Activated naive CD8-positive, alpha-beta T cell treated with anti-CD3 and anti-CD28 coated beads, Interleukin-2, amount 10 ng/mL, durations not matched to agents 7 days and 5 days (primary cell): ENCODE measurements at regions not wholly inside any gene's neighbourhood (a gene's known extent, or its start where the extent isn't known, plus 50 kb on each side); places are given as distances from the start of the nearest gene placed in this dataset.

Source experiments
- ATAC-seq: fragments of 150-1000 bp; cut with Tn5 transposase; one replicate; pipeline ENCODE4 v1.10.0; 2021; ENCODE audit warnings: low read depth, moderate library complexity
- POLR2A ChIA-PET: fragments of 350-600 bp; sonication (Branson Sonifier 250); formaldehyde crosslinking; loops from one replicate; lab custom pipeline; 2021; ENCODE audit warnings: antibody characterized with exemption; lab: Charles Lee
- DNase-seq: peaks from one replicate; pipeline ENCODE4 v3.0.0; 2021
- H3K27ac Mint-ChIP-seq: one replicate; pipeline ENCODE4 v1.8.0; 2022; ENCODE audit warnings: mild to moderate bottlenecking, mixed read lengths
- H3K27me3 Mint-ChIP-seq: one replicate; pipeline ENCODE4 v1.8.0; 2022; ENCODE audit warnings: mild to moderate bottlenecking, moderate library complexity, mixed read lengths
- H3K36me3 Mint-ChIP-seq: one replicate; pipeline ENCODE4 v1.8.0; 2021; ENCODE audit warnings: mild to moderate bottlenecking, mixed read lengths
- H3K4me1 Mint-ChIP-seq: one replicate; pipeline ENCODE4 v1.8.0; 2021; ENCODE audit warnings: mixed read lengths
- H3K4me3 Mint-ChIP-seq: one replicate; pipeline ENCODE4 v1.8.0; 2022; ENCODE audit warnings: mild to moderate bottlenecking, moderate library complexity, mixed read lengths
- H3K9me3 Mint-ChIP-seq: one replicate; pipeline ENCODE4 v1.8.0; 2021; ENCODE audit warnings: mixed read lengths

- H3K27me3 Mint-ChIP-seq = no peaks in the 10 kb centered on the region
- H3K36me3 Mint-ChIP-seq = peaks cover 6% of the 10 kb centered on the region
- H3K4me3 Mint-ChIP-seq = peak overlapping the region; percentile 53
- ATAC-seq = peak; percentile 93
- H3K27ac Mint-ChIP-seq = peak overlapping the region; percentile 73
- H3K4me1 Mint-ChIP-seq = peaks cover 57% of the 10 kb centered on the region
- POLR2A ChIA-PET = interaction anchor here (1.3 to 2.1 kb wide), 2 partner anchors 41 to 1254 kb away, joined by 3 to 9 read pairs; no protein-coding TSS in a partner anchor
- no peak for DNase-seq
- no peaks in the 10 kb centered on the region for H3K9me3 Mint-ChIP-seq
These were observed 1221.4 kb downstream of the VRK1 start for GRCh38 chr14:98018628-98019027.

- H3K36me3 Mint-ChIP-seq = peaks cover 5% of the 10 kb centered on the region
- no peak overlapping the region for H3K27ac Mint-ChIP-seq
- POLR2A ChIA-PET = interaction anchor here (0.9 kb wide), 1 partner anchor 45 kb away, joined by 3 read pairs; no protein-coding TSS in a partner anchor
- ATAC-seq (no peak), DNase-seq (no peak)
- H3K4me3 Mint-ChIP-seq = no peak overlapping the region
- no peaks in the 10 kb centered on the region for H3K27me3 Mint-ChIP-seq
- peaks cover 21% of the 10 kb centered on the region for H3K4me1 Mint-ChIP-seq
- H3K9me3 Mint-ChIP-seq = peaks cover 8% of the 10 kb centered on the region
These were observed 1225.6 kb downstream of the VRK1 start for GRCh38 chr14:98022541-98023520.

DNA sequence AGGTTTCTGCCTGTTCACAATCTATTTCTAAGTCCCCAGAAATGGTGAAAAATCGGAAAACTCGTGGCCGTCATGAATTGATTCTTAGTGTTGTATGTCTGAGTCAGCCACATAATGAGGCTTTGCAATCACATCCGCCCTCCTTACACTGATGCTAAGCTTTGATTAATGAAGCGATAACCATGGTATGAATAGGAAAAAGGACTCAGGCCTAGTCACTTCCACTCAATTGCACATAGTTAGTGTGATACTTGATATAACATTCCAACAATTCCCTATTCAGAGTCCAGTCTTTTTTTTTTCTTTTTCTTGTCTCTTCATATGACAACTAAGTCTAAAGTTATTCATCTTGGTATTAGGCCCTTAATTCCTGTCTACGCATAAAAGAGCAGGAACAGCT lies 1231.0 kb downstream of the VRK1 start:
- H3K4me3 Mint-ChIP-seq = no peak overlapping the region
- DNase-seq = no peak
- H3K4me1 Mint-ChIP-seq = peaks cover 2% of the 10 kb centered on the region
- ATAC-seq = no peak
- peaks cover 31% of the 10 kb centered on the region for H3K9me3 Mint-ChIP-seq
- H3K27ac Mint-ChIP-seq = no peak overlapping the region
- no peaks in the 10 kb centered on the region for H3K27me3 Mint-ChIP-seq
- H3K36me3 Mint-ChIP-seq = peaks cover 14% of the 10 kb centered on the region
- POLR2A ChIA-PET = no interaction called here

GRCh38 chr14:98035396-98035795 lies 1236.6 kb downstream of the BCL11B start:
- H3K27me3 Mint-ChIP-seq = no peaks in the 10 kb centered on the region
- POLR2A ChIA-PET = no interaction called here
- DNase-seq (no peak), ATAC-seq (no peak)
- no peaks in the 10 kb centered on the region for H3K4me1 Mint-ChIP-seq
- peaks cover 18% of the 10 kb centered on the region for H3K9me3 Mint-ChIP-seq
- H3K4me3 Mint-ChIP-seq = no peak overlapping the region
- no peak overlapping the region for H3K27ac Mint-ChIP-seq
- H3K36me3 Mint-ChIP-seq = peaks cover 5% of the 10 kb centered on the region

GRCh38 chr14:98037831-98038230 lies 1234.2 kb downstream of the BCL11B start:
- Mint-ChIP-seq H3K9me3 (peaks cover 13% of the 10 kb centered on the region), H3K27ac (no peak overlapping the region), H3K4me3 (no peak overlapping the region), H3K27me3 (no peaks in the 10 kb centered on the region), H3K4me1 (peaks cover 2% of the 10 kb centered on the region), H3K36me3 (peaks cover 1% of the 10 kb centered on the region)
- POLR2A ChIA-PET = no interaction called here
- no peak for ATAC-seq
- DNase-seq = no peak

- POLR2A ChIA-PET = no interaction called here
- H3K4me3 Mint-ChIP-seq = no peak overlapping the region
- no peaks in the 10 kb centered on the region for H3K36me3 Mint-ChIP-seq
- H3K27me3 Mint-ChIP-seq = peaks cover 3% of the 10 kb centered on the region
- H3K4me1 Mint-ChIP-seq = no peaks in the 10 kb centered on the region
- DNase-seq (no peak), ATAC-seq (no peak)
- H3K9me3 Mint-ChIP-seq = no peaks in the 10 kb centered on the region
- H3K27ac Mint-ChIP-seq = no peak overlapping the region
These were observed 1215.1 kb downstream of the BCL11B start for GRCh38 chr14:98056946-98057345.

DNA sequence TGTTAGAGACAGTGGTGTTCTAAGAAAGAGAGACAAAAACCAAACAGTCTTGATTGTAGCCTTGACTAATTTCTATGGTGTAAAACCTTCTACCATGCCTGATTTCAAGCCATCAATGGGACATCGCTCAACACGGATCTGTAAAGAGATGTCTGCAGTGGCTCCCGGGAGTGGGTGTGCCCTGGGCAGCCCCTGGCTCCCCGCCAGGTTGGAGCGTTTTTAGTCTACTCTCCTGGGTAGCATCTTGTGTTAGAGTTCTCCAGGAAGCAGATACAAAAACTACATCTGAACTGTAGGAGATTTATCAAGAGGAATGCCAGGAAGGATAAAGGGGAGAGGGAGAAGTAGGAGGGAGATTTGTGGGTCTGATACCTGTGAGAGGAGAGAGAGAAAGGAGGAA lies 1212.9 kb downstream of the BCL11B start:
- POLR2A ChIA-PET = no interaction called here
- Mint-ChIP-seq H3K4me1 (no peaks in the 10 kb centered on the region), H3K4me3 (no peak overlapping the region), H3K9me3 (no peaks in the 10 kb centered on the region), H3K27ac (no peak overlapping the region), H3K36me3 (peaks cover 2% of the 10 kb centered on the region), H3K27me3 (peaks cover 3% of the 10 kb centered on the region)
- no peak for DNase-seq
- ATAC-seq = no peak

GRCh38 chr14:98062083-98062482 lies 1209.9 kb downstream of the BCL11B start:
- Mint-ChIP-seq H3K36me3 (peaks cover 2% of the 10 kb centered on the region), H3K4me1 (no peaks in the 10 kb centered on the region)

GRCh38 chr14:98069712-98070171 lies 1202.3 kb downstream of the BCL11B start:
- DNase-seq (no peak), ATAC-seq (no peak)
- H3K36me3 Mint-ChIP-seq = no peaks in the 10 kb centered on the region
- H3K27ac Mint-ChIP-seq = no peak overlapping the region
- POLR2A ChIA-PET = no interaction called here
- peaks cover 2% of the 10 kb centered on the region for H3K4me1 Mint-ChIP-seq
- H3K9me3 Mint-ChIP-seq = peaks cover 2% of the 10 kb centered on the region
- H3K27me3 Mint-ChIP-seq = no peaks in the 10 kb centered on the region
- no peak overlapping the region for H3K4me3 Mint-ChIP-seq

More at GRCh38 chr14:98062083-98062482, 1209.9 kb downstream of the BCL11B start:
- ATAC-seq = no peak
- POLR2A ChIA-PET = no interaction called here
- H3K4me3 Mint-ChIP-seq = no peak overlapping the region
- no peaks in the 10 kb centered on the region for H3K27me3 Mint-ChIP-seq
- peaks cover 1% of the 10 kb centered on the region for H3K9me3 Mint-ChIP-seq
- no peak overlapping the region for H3K27ac Mint-ChIP-seq
- DNase-seq = no peak

GRCh38 chr14:98070536-98070935 lies 1201.5 kb downstream of the BCL11B start:
- Mint-ChIP-seq H3K4me3 (no peak overlapping the region), H3K27ac (no peak overlapping the region), H3K9me3 (peaks cover 2% of the 10 kb centered on the region), H3K36me3 (no peaks in the 10 kb centered on the region), H3K27me3 (no peaks in the 10 kb centered on the region), H3K4me1 (peaks cover 2% of the 10 kb centered on the region)
- ATAC-seq (no peak), DNase-seq (no peak)
- POLR2A ChIA-PET = no interaction called here

GRCh38 chr14:98074111-98074510 lies 1197.9 kb downstream of the BCL11B start:
- H3K36me3 Mint-ChIP-seq = peaks cover 1% of the 10 kb centered on the region
- POLR2A ChIA-PET = no interaction called here
- DNase-seq = no peak

GRCh38 chr14:98077176-98077575 lies 1194.8 kb downstream of the BCL11B start:
- H3K4me1 Mint-ChIP-seq = no peaks in the 10 kb centered on the region
- DNase-seq (no peak), ATAC-seq (no peak)
- no peak overlapping the region for H3K4me3 Mint-ChIP-seq
- H3K27ac Mint-ChIP-seq = no peak overlapping the region
- POLR2A ChIA-PET = no interaction called here
- H3K9me3 Mint-ChIP-seq = peaks cover 2% of the 10 kb centered on the region
- no peaks in the 10 kb centered on the region for H3K27me3 Mint-ChIP-seq
- peaks cover 3% of the 10 kb centered on the region for H3K36me3 Mint-ChIP-seq

More at GRCh38 chr14:98074111-98074510, 1197.9 kb downstream of the BCL11B start:
- no peaks in the 10 kb centered on the region for H3K4me1 Mint-ChIP-seq
- peaks cover 2% of the 10 kb centered on the region for H3K9me3 Mint-ChIP-seq
- no peaks in the 10 kb centered on the region for H3K27me3 Mint-ChIP-seq
- H3K4me3 Mint-ChIP-seq = no peak overlapping the region
- no peak for ATAC-seq
- H3K27ac Mint-ChIP-seq = no peak overlapping the region

- H3K4me3 Mint-ChIP-seq = no peak overlapping the region
- H3K4me1 Mint-ChIP-seq = no peaks in the 10 kb centered on the region
- H3K9me3 Mint-ChIP-seq = peaks cover 3% of the 10 kb centered on the region
- ATAC-seq (no peak), DNase-seq (no peak)
- H3K36me3 Mint-ChIP-seq = peaks cover 11% of the 10 kb centered on the region
- H3K27me3 Mint-ChIP-seq = no peaks in the 10 kb centered on the region
- H3K27ac Mint-ChIP-seq = no peak overlapping the region
- POLR2A ChIA-PET = interaction anchor here (1.2 kb wide), 1 partner anchor 21 kb away, joined by 4 read pairs; no protein-coding TSS in a partner anchor
These were observed 1189.2 kb downstream of the BCL11B start for GRCh38 chr14:98082833-98083232.

- Mint-ChIP-seq H3K27me3 (no peaks in the 10 kb centered on the region), H3K9me3 (peaks cover 3% of the 10 kb centered on the region), H3K4me3 (no peak overlapping the region), H3K27ac (no peak overlapping the region), H3K4me1 (no peaks in the 10 kb centered on the region), H3K36me3 (peaks cover 8% of the 10 kb centered on the region)
- DNase-seq (no peak), ATAC-seq (no peak)
- POLR2A ChIA-PET = no interaction called here
These were observed 1186.2 kb downstream of the BCL11B start for GRCh38 chr14:98085751-98086150.
